ENCODE measurements at regions not wholly inside any gene's neighbourhood (a gene's known extent, or its start where the extent isn't known, plus 50 kb on each side); places are given as distances from the start of the nearest gene placed in this dataset.

DNA sequence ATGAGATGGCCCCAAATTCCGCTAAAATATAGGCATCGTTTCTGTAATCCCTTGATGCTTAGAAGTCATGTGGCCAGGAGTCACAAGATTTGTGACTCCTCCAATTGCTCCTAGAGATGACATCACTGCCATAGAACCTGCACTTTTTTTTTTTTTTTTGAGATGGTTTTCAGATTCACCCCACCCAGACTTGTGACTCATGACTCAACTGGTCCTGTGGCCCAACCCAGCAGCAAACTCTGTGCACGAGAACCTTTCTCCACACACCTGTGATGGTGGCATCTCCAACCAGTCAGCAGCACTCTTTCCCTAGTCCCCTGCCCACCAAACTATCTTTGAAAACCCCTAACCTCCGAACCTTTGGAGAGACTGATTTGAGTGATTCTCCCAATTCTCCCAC lies 414.0 kb downstream of the MED10 start:
- no peak overlapping the region for H3K9ac ChIP-seq (ENCODE audit: low read depth in 1 of 3, low read length in 3 of 3)
- H3K9me3 ChIP-seq (ENCODE audit: control insufficient read depth in 3 of 3, low read length in 3 of 3) = peaks cover 0 to 2% (median 0%) of the 10 kb centered on the region in 3 donors
- H3K27me3 ChIP-seq (ENCODE audit: control insufficient read depth in 3 of 3, insufficient read depth in 3 of 3, low read length in 3 of 3) = no peaks in the 10 kb centered on the region
- H3K4me3 ChIP-seq (ENCODE audit: low read length in 3 of 3) = no peak overlapping the region
- no peaks in the 10 kb centered on the region for H3K4me1 ChIP-seq (ENCODE audit: control insufficient read depth in 3 of 3, insufficient read depth in 3 of 3, low read length in 3 of 3)
- no peaks in the 10 kb centered on the region for H3K36me3 ChIP-seq (ENCODE audit: control insufficient read depth in 3 of 3, insufficient read depth in 3 of 3, low read length in 3 of 3)
- H3K27ac ChIP-seq (ENCODE audit: low read depth, low read length) = no peak overlapping the region

DNA sequence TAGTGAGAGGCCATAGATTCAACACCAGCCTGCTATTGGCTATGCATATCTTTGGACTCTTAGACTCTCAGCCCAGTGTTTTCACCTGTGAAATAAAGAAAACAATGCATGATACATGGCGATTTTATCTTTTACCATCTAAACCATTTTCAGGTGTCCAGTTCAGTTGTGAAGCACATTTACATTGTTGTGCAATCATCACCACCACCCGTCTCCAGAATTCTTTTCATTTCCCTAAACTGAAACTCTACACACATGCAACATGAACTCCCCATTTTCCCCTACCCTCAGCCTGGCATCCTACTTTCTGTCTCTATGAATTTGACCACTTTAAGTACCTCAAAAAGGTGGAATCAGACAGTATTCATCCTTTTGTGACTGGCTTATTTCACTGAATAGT lies 420.6 kb downstream of the MED10 start:
- H3K36me3 ChIP-seq (ENCODE audit: control insufficient read depth in 3 of 3, insufficient read depth in 3 of 3, low read length in 3 of 3) = no peaks in the 10 kb centered on the region
- H3K4me1 ChIP-seq (ENCODE audit: control insufficient read depth in 3 of 3, insufficient read depth in 3 of 3, low read length in 3 of 3) = no peaks in the 10 kb centered on the region
- H3K9me3 ChIP-seq (ENCODE audit: control insufficient read depth in 3 of 3, low read length in 3 of 3) = peaks cover 0 to 9% (median 0%) of the 10 kb centered on the region in 3 donors
- no peak overlapping the region for H3K9ac ChIP-seq (ENCODE audit: low read depth in 1 of 3, low read length in 3 of 3)
- H3K27ac ChIP-seq (ENCODE audit: low read depth, low read length) = no peak overlapping the region
- H3K27me3 ChIP-seq (ENCODE audit: control insufficient read depth in 3 of 3, insufficient read depth in 3 of 3, low read length in 3 of 3) = peaks cover 2 to 6% (median 5%) of the 10 kb centered on the region in 3 donors
- no peak overlapping the region for H3K4me3 ChIP-seq (ENCODE audit: low read length in 3 of 3)

DNA sequence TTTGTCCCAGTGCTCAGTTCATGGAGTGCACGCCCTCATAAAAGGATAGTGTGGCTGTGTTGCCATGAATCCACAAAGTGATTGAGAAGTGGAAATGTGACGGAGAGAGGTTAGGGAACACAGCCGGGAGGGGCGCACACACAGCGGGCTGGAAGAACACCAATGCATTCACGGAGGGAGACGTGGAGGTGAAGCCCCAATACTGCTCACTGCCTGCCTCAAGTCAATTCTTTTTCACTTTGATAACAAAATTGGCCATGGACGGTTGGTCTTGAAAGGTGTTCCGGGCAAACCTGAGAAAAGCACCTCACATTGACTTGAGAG lies 424.1 kb downstream of the MED10 start:
- Histone ChIP-seq H3K36me3 (ENCODE audit: control insufficient read depth in 3 of 3, insufficient read depth in 3 of 3, low read length in 3 of 3) (no peaks in the 10 kb centered on the region), H3K9me3 (ENCODE audit: control insufficient read depth in 3 of 3, low read length in 3 of 3) (peaks cover 0 to 9% (median 0%) of the 10 kb centered on the region in 3 donors), H3K27me3 (ENCODE audit: control insufficient read depth in 3 of 3, insufficient read depth in 3 of 3, low read length in 3 of 3) (peaks cover 5 to 9% (median 6%) of the 10 kb centered on the region in 3 donors), H3K4me3 (ENCODE audit: low read length in 3 of 3) (no peak overlapping the region), H3K9ac (ENCODE audit: low read depth in 1 of 3, low read length in 3 of 3) (no peak overlapping the region), H3K4me1 (ENCODE audit: control insufficient read depth in 3 of 3, insufficient read depth in 3 of 3, low read length in 3 of 3) (no peaks in the 10 kb centered on the region), H3K27ac (ENCODE audit: low read depth, low read length) (no peak overlapping the region)

DNA sequence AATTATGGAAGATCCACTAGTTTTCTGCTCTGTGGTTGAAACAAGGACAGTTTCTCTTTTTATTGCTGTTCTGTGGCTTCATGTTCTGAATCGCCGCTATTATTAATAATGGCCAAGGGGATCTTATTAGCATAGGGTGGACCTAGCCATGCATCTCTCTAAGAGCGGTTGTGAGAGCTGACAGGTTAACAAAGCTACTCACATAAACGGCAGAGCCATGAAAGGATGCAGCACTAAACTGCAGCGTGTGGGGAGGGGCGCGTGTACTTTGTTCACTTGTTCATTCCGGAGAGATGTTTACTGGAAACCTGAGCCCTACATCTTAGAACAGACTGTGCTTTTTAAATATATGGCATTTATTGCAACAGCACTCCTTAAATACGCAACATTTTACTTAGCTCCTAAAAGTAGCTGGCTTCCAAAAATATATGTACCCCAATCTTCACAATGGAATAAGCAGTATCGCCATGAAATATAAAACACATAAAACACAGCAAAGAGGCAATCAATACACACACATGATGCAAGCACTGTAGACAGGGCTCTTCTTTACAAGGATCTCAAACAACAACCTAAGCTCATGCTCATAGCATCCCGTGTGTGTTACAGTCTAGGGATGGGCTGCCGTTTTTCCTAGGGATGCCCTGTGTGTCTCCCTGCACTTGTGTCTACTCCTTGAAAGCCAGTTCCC lies 424.6 kb downstream of the MED10 start:
- H3K9me3 ChIP-seq (ENCODE audit: control insufficient read depth in 3 of 3, low read length in 3 of 3) = peaks cover 0 to 9% (median 0%) of the 10 kb centered on the region in 3 donors
- H3K27me3 ChIP-seq (ENCODE audit: control insufficient read depth in 3 of 3, insufficient read depth in 3 of 3, low read length in 3 of 3) = peaks cover 5 to 9% (median 6%) of the 10 kb centered on the region in 3 donors
- no peak overlapping the region for H3K27ac ChIP-seq (ENCODE audit: low read depth, low read length)
- H3K4me1 ChIP-seq (ENCODE audit: control insufficient read depth in 3 of 3, insufficient read depth in 3 of 3, low read length in 3 of 3) = no peaks in the 10 kb centered on the region
- H3K4me3 ChIP-seq (ENCODE audit: low read length in 3 of 3) = no peak overlapping the region
- no peak overlapping the region for H3K9ac ChIP-seq (ENCODE audit: low read depth in 1 of 3, low read length in 3 of 3)
- no peaks in the 10 kb centered on the region for H3K36me3 ChIP-seq (ENCODE audit: control insufficient read depth in 3 of 3, insufficient read depth in 3 of 3, low read length in 3 of 3)

DNA sequence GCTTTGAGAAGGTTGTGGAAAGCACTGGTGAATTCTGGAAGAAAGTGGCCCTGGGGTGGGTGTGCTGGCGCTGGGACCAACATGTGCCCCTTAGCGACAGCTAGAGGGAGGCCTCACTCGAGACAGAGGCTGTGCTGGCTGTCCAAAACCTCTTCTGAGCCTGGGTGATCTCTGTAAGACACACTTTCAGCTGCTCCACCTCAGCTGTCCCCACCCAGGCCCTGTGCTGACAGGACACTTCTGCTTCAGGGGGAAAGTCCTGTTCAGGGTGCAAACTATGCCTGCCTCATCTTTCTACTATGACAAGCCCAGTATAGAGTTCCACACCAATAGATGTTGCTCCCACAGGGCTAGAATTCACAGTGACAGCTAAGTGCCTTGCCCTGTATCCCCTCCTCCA lies 426.4 kb downstream of the MED10 start:
- Histone ChIP-seq H3K36me3 (ENCODE audit: control insufficient read depth in 3 of 3, insufficient read depth in 3 of 3, low read length in 3 of 3) (no peaks in the 10 kb centered on the region), H3K27me3 (ENCODE audit: control insufficient read depth in 3 of 3, insufficient read depth in 3 of 3, low read length in 3 of 3) (peaks cover 5 to 9% (median 6%) of the 10 kb centered on the region in 3 donors), H3K9me3 (ENCODE audit: control insufficient read depth in 3 of 3, low read length in 3 of 3) (peaks cover 0 to 2% (median 0%) of the 10 kb centered on the region in 3 donors), H3K27ac (ENCODE audit: low read depth, low read length) (no peak overlapping the region), H3K9ac (ENCODE audit: low read depth in 1 of 3, low read length in 3 of 3) (no peak overlapping the region), H3K4me1 (ENCODE audit: control insufficient read depth in 3 of 3, insufficient read depth in 3 of 3, low read length in 3 of 3) (no peaks in the 10 kb centered on the region), H3K4me3 (ENCODE audit: low read length in 3 of 3) (no peak overlapping the region)

DNA sequence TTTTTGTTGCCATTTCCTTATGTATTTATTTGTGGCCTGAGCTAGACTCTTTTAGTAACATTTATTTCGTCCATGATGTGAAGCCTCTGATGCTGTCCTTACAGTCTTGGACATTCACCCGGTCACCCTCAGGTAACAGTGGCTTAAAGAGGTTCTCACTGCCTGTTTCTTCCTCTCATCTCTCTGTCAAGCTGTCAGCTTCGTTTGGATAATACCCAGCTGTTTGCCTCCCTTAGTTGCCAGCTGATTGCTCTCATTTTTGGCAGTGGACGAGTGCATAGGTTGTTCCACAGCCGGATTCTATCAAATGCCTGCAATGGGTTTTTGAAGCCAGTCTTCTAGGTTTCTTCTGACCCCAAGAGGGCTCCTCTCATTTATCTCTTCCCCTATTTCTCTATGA lies 427.7 kb downstream of the MED10 start:
- no peak overlapping the region for H3K27ac ChIP-seq (ENCODE audit: low read depth, low read length)
- no peak overlapping the region for H3K4me3 ChIP-seq (ENCODE audit: low read length in 3 of 3)
- H3K27me3 ChIP-seq (ENCODE audit: control insufficient read depth in 3 of 3, insufficient read depth in 3 of 3, low read length in 3 of 3) = peaks cover 3 to 5% (median 5%) of the 10 kb centered on the region in 3 donors
- no peaks in the 10 kb centered on the region for H3K4me1 ChIP-seq (ENCODE audit: control insufficient read depth in 3 of 3, insufficient read depth in 3 of 3, low read length in 3 of 3)
- no peaks in the 10 kb centered on the region for H3K36me3 ChIP-seq (ENCODE audit: control insufficient read depth in 3 of 3, insufficient read depth in 3 of 3, low read length in 3 of 3)
- no peak overlapping the region for H3K9ac ChIP-seq (ENCODE audit: low read depth in 1 of 3, low read length in 3 of 3)
- H3K9me3 ChIP-seq (ENCODE audit: control insufficient read depth in 3 of 3, low read length in 3 of 3) = no peaks in the 10 kb centered on the region

DNA sequence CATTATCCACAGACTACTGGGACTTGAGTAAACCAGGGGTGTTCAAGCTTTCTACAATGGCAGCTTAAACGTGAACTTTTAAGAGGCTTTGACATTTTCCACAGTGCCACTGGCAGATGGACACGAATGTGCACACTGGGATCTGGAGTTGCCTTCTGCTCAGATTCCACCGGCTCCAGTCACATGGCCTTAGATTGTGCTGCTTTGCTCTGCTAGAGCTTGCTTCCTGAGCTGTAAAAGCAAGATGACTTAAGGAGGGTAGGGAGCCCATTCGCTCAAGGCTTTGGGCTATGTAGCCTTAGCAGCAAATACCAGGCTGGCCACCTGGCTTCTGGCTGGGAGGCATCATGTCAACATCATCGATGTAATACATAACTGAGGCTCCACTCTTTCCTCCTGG lies 436.9 kb downstream of the MED10 start:
- Histone ChIP-seq H3K27ac (ENCODE audit: low read depth, low read length) (no peak overlapping the region), H3K4me3 (ENCODE audit: low read length in 3 of 3) (no peak overlapping the region), H3K27me3 (ENCODE audit: control insufficient read depth in 3 of 3, insufficient read depth in 3 of 3, low read length in 3 of 3) (peaks cover 2 to 6% (median 3%) of the 10 kb centered on the region in 3 donors), H3K9ac (ENCODE audit: low read depth in 1 of 3, low read length in 3 of 3) (no peak overlapping the region), H3K9me3 (ENCODE audit: control insufficient read depth in 3 of 3, low read length in 3 of 3) (no peaks in the 10 kb centered on the region), H3K4me1 (ENCODE audit: control insufficient read depth in 3 of 3, insufficient read depth in 3 of 3, low read length in 3 of 3) (no peaks in the 10 kb centered on the region), H3K36me3 (ENCODE audit: control insufficient read depth in 3 of 3, insufficient read depth in 3 of 3, low read length in 3 of 3) (no peaks in the 10 kb centered on the region)

DNA sequence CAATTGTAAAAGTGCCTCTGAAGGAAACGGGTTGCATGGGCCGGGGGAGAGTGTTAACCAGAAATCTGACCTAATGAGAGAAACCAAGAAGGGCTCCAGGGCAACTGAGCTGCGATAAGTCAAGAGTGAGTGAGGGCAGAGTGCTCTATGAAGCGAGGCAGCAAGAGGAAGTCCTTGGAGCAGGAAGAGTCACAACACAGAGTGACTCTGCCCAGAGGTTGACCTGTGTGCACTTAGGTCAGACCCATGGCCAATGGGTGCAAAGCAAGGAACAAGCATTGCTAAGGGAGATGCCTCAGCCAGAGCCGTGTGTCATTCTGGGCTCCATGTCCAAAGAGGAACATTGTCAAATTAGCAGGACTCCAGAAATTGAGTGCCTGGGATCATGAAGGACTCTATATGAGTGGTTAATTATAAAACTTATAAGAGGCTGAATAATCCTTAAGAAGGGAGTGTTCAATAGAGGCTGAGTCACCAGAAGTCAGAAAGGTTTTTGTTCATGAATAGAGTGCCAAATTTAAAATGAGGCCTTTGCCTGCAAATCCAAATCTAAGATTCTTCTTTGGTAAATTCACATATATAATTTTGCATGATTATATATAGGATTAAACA lies 438.5 kb downstream of the MED10 start:
- H3K9ac ChIP-seq (ENCODE audit: low read depth in 1 of 3, low read length in 3 of 3) = no peak overlapping the region
- no peaks in the 10 kb centered on the region for H3K9me3 ChIP-seq (ENCODE audit: control insufficient read depth in 3 of 3, low read length in 3 of 3)
- no peak overlapping the region for H3K27ac ChIP-seq (ENCODE audit: low read depth, low read length)
- H3K4me3 ChIP-seq (ENCODE audit: low read length in 3 of 3) = no peak overlapping the region
- no peaks in the 10 kb centered on the region for H3K36me3 ChIP-seq (ENCODE audit: control insufficient read depth in 3 of 3, insufficient read depth in 3 of 3, low read length in 3 of 3)
- no peaks in the 10 kb centered on the region for H3K4me1 ChIP-seq (ENCODE audit: control insufficient read depth in 3 of 3, insufficient read depth in 3 of 3, low read length in 3 of 3)
- H3K27me3 ChIP-seq (ENCODE audit: control insufficient read depth in 3 of 3, insufficient read depth in 3 of 3, low read length in 3 of 3) = peaks cover 2 to 6% (median 3%) of the 10 kb centered on the region in 3 donors

DNA sequence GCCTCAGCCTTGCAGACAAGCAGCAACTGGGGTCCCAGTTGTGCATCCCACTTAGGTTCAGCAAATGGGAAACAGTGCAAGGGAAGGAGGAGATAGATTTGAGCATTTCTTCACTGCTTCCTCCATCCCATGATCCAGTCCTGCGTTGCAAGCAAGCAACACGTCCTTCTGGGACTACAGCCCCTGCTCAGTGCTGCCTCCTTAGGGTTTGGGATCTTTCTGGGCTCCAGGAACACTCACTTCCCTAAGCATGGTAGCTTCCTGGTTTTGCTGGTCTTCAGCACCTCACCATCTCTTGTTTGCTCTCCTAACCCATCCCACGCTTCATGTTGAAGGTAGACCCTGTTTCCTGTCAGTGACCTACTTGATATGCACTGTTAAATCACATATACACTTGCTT lies 444.7 kb downstream of the MED10 start:
- Histone ChIP-seq H3K4me3 (ENCODE audit: low read length in 3 of 3) (no peak overlapping the region), H3K36me3 (ENCODE audit: control insufficient read depth in 3 of 3, insufficient read depth in 3 of 3, low read length in 3 of 3) (no peaks in the 10 kb centered on the region), H3K9me3 (ENCODE audit: control insufficient read depth in 3 of 3, low read length in 3 of 3) (no peaks in the 10 kb centered on the region), H3K27ac (ENCODE audit: low read depth, low read length) (no peak overlapping the region), H3K9ac (ENCODE audit: low read depth in 1 of 3, low read length in 3 of 3) (no peak overlapping the region), H3K27me3 (ENCODE audit: control insufficient read depth in 3 of 3, insufficient read depth in 3 of 3, low read length in 3 of 3) (peaks cover 0 to 3% (median 2%) of the 10 kb centered on the region in 3 donors), H3K4me1 (ENCODE audit: control insufficient read depth in 3 of 3, insufficient read depth in 3 of 3, low read length in 3 of 3) (no peaks in the 10 kb centered on the region)

DNA sequence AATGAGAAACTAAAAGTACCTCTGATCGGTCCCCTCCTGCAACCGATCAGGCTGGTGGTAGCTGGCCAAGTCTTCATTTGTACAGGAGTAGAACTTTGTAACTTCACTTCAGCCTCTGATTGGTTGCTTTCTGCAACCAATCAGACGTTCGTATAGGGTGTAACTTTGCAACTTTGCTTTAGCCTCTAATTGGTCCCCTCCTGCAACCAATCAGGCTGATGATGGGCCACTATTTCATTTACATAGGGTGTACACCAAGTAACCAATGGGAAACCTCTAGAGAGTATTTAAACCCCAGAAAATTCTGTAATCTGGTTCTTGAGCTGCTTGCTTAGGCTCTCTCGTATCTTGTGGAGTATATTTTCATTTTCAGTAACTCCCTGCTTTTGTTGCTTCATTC lies 445.5 kb downstream of the MED10 start:
- H3K9ac ChIP-seq (ENCODE audit: low read depth in 1 of 3, low read length in 3 of 3) = no peak overlapping the region
- no peak overlapping the region for H3K4me3 ChIP-seq (ENCODE audit: low read length in 3 of 3)
- H3K36me3 ChIP-seq (ENCODE audit: control insufficient read depth in 3 of 3, insufficient read depth in 3 of 3, low read length in 3 of 3) = no peaks in the 10 kb centered on the region
- peaks cover 0 to 4% (median 3%) of the 10 kb centered on the region in 3 donors for H3K27me3 ChIP-seq (ENCODE audit: control insufficient read depth in 3 of 3, insufficient read depth in 3 of 3, low read length in 3 of 3)
- H3K9me3 ChIP-seq (ENCODE audit: control insufficient read depth in 3 of 3, low read length in 3 of 3) = no peaks in the 10 kb centered on the region
- H3K4me1 ChIP-seq (ENCODE audit: control insufficient read depth in 3 of 3, insufficient read depth in 3 of 3, low read length in 3 of 3) = no peaks in the 10 kb centered on the region
- H3K27ac ChIP-seq (ENCODE audit: low read depth, low read length) = no peak overlapping the region

Measured in skeletal muscle tissue (tissue), 3 donors.